CD4-positive, alpha-beta T cell (primary cell): ENCODE measurements at regions not wholly inside any gene's neighbourhood (a gene's known extent, or its start where the extent isn't known, plus 50 kb on each side); places are given as distances from the start of the nearest gene placed in this dataset.

Experiments used
- ATAC-seq: fragments of 200-7000 bp; cut with Tn5 transposase; one replicate; pipeline ENCODE4 v1.10.0; 2022; ENCODE audit warnings: mild to moderate bottlenecking; ENCODE audit not compliant: poor library complexity
- CTCF ChIA-PET: fragments of 350-600 bp; sonication (Branson Sonifier 250); formaldehyde crosslinking; loops from one replicate; lab custom pipeline; 2021; ENCODE audit warnings: antibody characterized with exemption, inconsistent platforms; lab: Charles Lee
- POLR2A ChIA-PET: fragments of 350-600 bp; sonication (Branson Sonifier 250); formaldehyde crosslinking; loops from one replicate; lab custom pipeline; 2021; ENCODE audit warnings: antibody characterized with exemption, inconsistent platforms; lab: Charles Lee
- DNase-seq, 14 experiments: peaks; one replicate each; pipeline ENCODE4 v3.0.0-alpha.2; 2013 to 2020; ENCODE audit warnings: mixed read lengths in 2 of 14
- H3K27ac ChIP-seq, 2 donors: one replicate each; pipeline versions ENCODE4 v1.5.1 to v1.7.0; 2013; ENCODE audit warnings: low read length in 2 of 2, low read depth in 1 of 2, mild to moderate bottlenecking in 1 of 2
- H3K27me3 ChIP-seq, 2 experiments: 1 replicate in 1 of 2; 2 replicates in 1 of 2; pipeline versions ENCODE4 v1.6.1 to v1.7.0; 2013; ENCODE audit warnings: low read length in 2 of 2, control low read depth in 1 of 2, mild to moderate bottlenecking in 1 of 2, moderate library complexity in 1 of 2; ENCODE audit not compliant: insufficient read depth in 2 of 2, control insufficient read depth in 1 of 2
- H3K36me3 ChIP-seq: one replicate; pipeline ENCODE4 v1.6.1; 2013; ENCODE audit warnings: low read length, control low read depth; ENCODE audit not compliant: insufficient read depth
- H3K4me1 ChIP-seq: one replicate; pipeline ENCODE4 v1.6.1; 2013; ENCODE audit warnings: low read length, control low read depth; ENCODE audit not compliant: insufficient read depth
- H3K4me3 ChIP-seq: one replicate; pipeline ENCODE4 v1.5.1; 2013; ENCODE audit warnings: mild to moderate bottlenecking, low read length, moderate library complexity
- H3K9me3 ChIP-seq, 2 experiments: 1 replicate in 1 of 2; 2 replicates in 1 of 2; pipeline versions ENCODE4 v1.6.1 to v1.7.0; 2013; ENCODE audit warnings: low read length in 2 of 2, mild to moderate bottlenecking in 2 of 2, control low read depth in 1 of 2, moderate library complexity in 1 of 2; ENCODE audit not compliant: control insufficient read depth in 1 of 2, insufficient read depth in 1 of 2
- H3K27ac Mint-ChIP-seq: one replicate; pipeline ENCODE4 v1.8.0; 2020; ENCODE audit warnings: mixed read lengths
- H3K27me3 Mint-ChIP-seq: one replicate; pipeline ENCODE4 v1.8.0; 2021; ENCODE audit warnings: mixed read lengths
- H3K36me3 Mint-ChIP-seq: one replicate; pipeline ENCODE4 v1.8.0; 2021; ENCODE audit warnings: low read depth, mixed read lengths
- H3K4me1 Mint-ChIP-seq: one replicate; pipeline ENCODE4 v1.8.0; 2021; ENCODE audit warnings: low read depth, mixed read lengths
- H3K4me3 Mint-ChIP-seq: one replicate; pipeline ENCODE4 v1.8.0; 2020; ENCODE audit warnings: mild to moderate bottlenecking, mixed read lengths
- H3K9me3 Mint-ChIP-seq: one replicate; pipeline ENCODE4 v1.8.0; 2020; ENCODE audit warnings: mixed read lengths
- intact Hi-C, 2 experiments: fragments of 100-400 bp; cut with DNase I in 1 of 2; cut with micrococcal nuclease in 1 of 2; formaldehyde crosslinking; loops; one replicate each; pipeline versions ENCODE4 v1.15.1 to v1.9.0; 2023 to 2025; cut with DNase I, micrococcal nuclease
- TF ChIP-seq, protein P1 (sequence below): fragments of 200-600 bp; IDR thresholded peaks from one replicate; pipeline ENCODE4 v1.8.0; 2022; ENCODE audit warnings: antibody characterized with exemption, mild to moderate bottlenecking

- Histone ChIP-seq H3K27ac (no peak overlapping the region), H3K4me1 (no peaks in the 10 kb centered on the region), H3K9me3 (peaks cover 0 to 8% of the 10 kb centered on the region in 2 experiments), H3K4me3 (no peak overlapping the region), H3K36me3 (no peaks in the 10 kb centered on the region), H3K27me3 (no peaks in the 10 kb centered on the region)
- intact Hi-C loops, result no loop called here
- no peak for ATAC-seq
- POLR2A ChIA-PET, result no interaction called here
- no peak for DNase-seq
- no peaks in the 10 kb centered on the region for H3K4me1 Mint-ChIP-seq
- H3K36me3 Mint-ChIP-seq, result no peaks in the 10 kb centered on the region
- H3K27me3 Mint-ChIP-seq, result no peaks in the 10 kb centered on the region
- no peak overlapping the region for H3K27ac Mint-ChIP-seq
- no peak overlapping the region for H3K4me3 Mint-ChIP-seq
- TF ChIP-seq, protein P1, sequence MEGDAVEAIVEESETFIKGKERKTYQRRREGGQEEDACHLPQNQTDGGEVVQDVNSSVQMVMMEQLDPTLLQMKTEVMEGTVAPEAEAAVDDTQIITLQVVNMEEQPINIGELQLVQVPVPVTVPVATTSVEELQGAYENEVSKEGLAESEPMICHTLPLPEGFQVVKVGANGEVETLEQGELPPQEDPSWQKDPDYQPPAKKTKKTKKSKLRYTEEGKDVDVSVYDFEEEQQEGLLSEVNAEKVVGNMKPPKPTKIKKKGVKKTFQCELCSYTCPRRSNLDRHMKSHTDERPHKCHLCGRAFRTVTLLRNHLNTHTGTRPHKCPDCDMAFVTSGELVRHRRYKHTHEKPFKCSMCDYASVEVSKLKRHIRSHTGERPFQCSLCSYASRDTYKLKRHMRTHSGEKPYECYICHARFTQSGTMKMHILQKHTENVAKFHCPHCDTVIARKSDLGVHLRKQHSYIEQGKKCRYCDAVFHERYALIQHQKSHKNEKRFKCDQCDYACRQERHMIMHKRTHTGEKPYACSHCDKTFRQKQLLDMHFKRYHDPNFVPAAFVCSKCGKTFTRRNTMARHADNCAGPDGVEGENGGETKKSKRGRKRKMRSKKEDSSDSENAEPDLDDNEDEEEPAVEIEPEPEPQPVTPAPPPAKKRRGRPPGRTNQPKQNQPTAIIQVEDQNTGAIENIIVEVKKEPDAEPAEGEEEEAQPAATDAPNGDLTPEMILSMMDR, result no peak
- H3K9me3 Mint-ChIP-seq, result no peaks in the 10 kb centered on the region
- CTCF ChIA-PET, result no interaction called here
Observed at GRCh38 chr2:6074089-6074643, 382.0 kb downstream of the SOX11 start.

DNA sequence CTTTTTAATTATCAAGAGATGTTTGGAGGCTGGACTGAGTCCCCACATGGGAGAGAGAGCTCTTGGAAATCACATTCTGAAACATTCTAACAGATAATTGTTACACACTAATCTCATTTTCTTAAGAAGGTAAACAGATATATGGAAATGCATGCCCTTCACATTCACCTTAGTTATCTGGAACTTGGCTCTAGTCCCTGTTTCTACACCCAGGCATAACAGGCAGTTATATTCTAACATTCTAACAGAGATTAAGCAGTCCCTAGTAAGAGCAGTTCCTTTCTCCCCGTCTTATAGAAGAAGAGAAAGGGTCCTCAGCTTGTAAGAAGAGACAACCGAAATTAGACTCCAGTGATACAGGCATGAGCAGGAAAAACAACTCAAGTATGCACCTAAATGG is 385.4 kb downstream of the SOX11 start:
- no peak overlapping the region for H3K27ac Mint-ChIP-seq

DNA sequence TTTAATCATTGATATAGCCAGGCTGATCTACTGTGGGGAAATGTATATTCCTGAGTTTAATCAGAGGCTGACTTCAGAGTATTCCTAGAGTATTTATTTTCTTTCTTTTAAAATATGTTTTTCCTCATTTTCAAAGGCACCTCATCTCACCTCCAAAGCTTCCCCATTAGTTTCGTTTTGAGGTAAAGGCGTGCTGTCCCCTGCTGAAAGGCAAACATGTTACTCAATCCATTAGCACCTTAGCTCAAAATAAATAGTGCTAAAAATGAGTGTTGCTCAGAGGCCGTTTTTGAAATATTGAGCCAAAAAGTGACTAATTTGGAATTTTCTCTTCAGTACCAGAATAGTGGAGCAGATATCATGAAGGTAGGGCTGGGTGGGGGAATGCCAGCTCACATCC is 386.2 kb downstream of the SOX11 start:
- ATAC-seq, result no peak
- TF ChIP-seq, protein P1, result no peak
- H3K9me3 Mint-ChIP-seq, result peaks cover 2% of the 10 kb centered on the region
- Histone ChIP-seq H3K4me3 (no peak overlapping the region), H3K9me3 (peaks cover 0 to 15% of the 10 kb centered on the region in 2 experiments), H3K4me1 (no peaks in the 10 kb centered on the region), H3K27ac (no peak overlapping the region), H3K27me3 (no peaks in the 10 kb centered on the region), H3K36me3 (no peaks in the 10 kb centered on the region)
- intact Hi-C loops, result no loop called here
- no peak overlapping the region for H3K4me3 Mint-ChIP-seq
- no peaks in the 10 kb centered on the region for H3K27me3 Mint-ChIP-seq
- POLR2A ChIA-PET, result no interaction called here
- H3K4me1 Mint-ChIP-seq, result no peaks in the 10 kb centered on the region
- no peak for DNase-seq
- H3K27ac Mint-ChIP-seq, result no peak overlapping the region
- H3K36me3 Mint-ChIP-seq, result no peaks in the 10 kb centered on the region
- CTCF ChIA-PET, result no interaction called here

More for the DNA sequence above, 385.4 kb downstream of the SOX11 start:
- peaks cover 2% of the 10 kb centered on the region for H3K9me3 Mint-ChIP-seq
- Histone ChIP-seq H3K36me3 (no peaks in the 10 kb centered on the region), H3K4me1 (no peaks in the 10 kb centered on the region), H3K27ac (no peak overlapping the region), H3K9me3 (peaks cover 0 to 15% of the 10 kb centered on the region in 2 experiments), H3K27me3 (no peaks in the 10 kb centered on the region), H3K4me3 (no peak overlapping the region)
- ATAC-seq (no peak), DNase-seq (no peak)
- ChIA-PET POLR2A (no interaction called here), CTCF (no interaction called here)
- intact Hi-C loops, result no loop called here
- no peaks in the 10 kb centered on the region for H3K27me3 Mint-ChIP-seq
- H3K36me3 Mint-ChIP-seq, result no peaks in the 10 kb centered on the region
- no peaks in the 10 kb centered on the region for H3K4me1 Mint-ChIP-seq
- H3K4me3 Mint-ChIP-seq, result no peak overlapping the region
- TF ChIP-seq, protein P1, result no peak
